ENCODE measurements at regions not wholly inside any gene's neighbourhood (a gene's known extent, or its start where the extent isn't known, plus 50 kb on each side); places are given as distances from the start of the nearest gene placed in this dataset.

GRCh38 chr17:79338152-79338551 is 263.5 kb downstream of the ENGASE start:
- no peak for DNase-seq

GRCh38 chr17:79337053-79337452 is 262.4 kb downstream of the ENGASE start:
- DNase-seq, result no peak

- DNase-seq, result no peak
Observed at GRCh38 chr17:79335456-79335855, 260.8 kb downstream of the ENGASE start.

GRCh38 chr17:79332011-79332554 is 257.5 kb downstream of the ENGASE start:
- no peak for DNase-seq

- no peak for DNase-seq
Observed at GRCh38 chr17:79331492-79331891, 256.9 kb downstream of the ENGASE start.

GRCh38 chr17:79330696-79331095 is 256.1 kb downstream of the ENGASE start:
- DNase-seq, result no peak

GRCh38 chr17:79330229-79330628 is 255.6 kb downstream of the ENGASE start:
- no peak for DNase-seq

GRCh38 chr17:79326814-79327213 is 252.2 kb downstream of the ENGASE start:
- no peak for DNase-seq

GRCh38 chr17:79325709-79326430 is 251.2 kb downstream of the ENGASE start:
- DNase-seq, result no peak

- DNase-seq, result no peak
Observed at GRCh38 chr17:79324194-79324593, 249.6 kb downstream of the ENGASE start.

- DNase-seq, result no peak
Observed at GRCh38 chr17:79323566-79323965, 248.9 kb downstream of the ENGASE start.

GRCh38 chr17:79322211-79323123 is 247.8 kb downstream of the ENGASE start:
- DNase-seq, result no peak

GRCh38 chr17:79320331-79320730 is 245.7 kb downstream of the ENGASE start:
- DNase-seq, result no peak

GRCh38 chr17:79317916-79318315 is 243.3 kb downstream of the ENGASE start:
- no peak for DNase-seq

GRCh38 chr17:79316805-79317204 is 242.2 kb downstream of the ENGASE start:
- no peak for DNase-seq

GRCh38 chr17:79315358-79316105 is 240.9 kb downstream of the ENGASE start:
- DNase-seq, result no peak

GRCh38 chr17:79314617-79315357 is 240.2 kb downstream of the ENGASE start:
- no peak for DNase-seq

GRCh38 chr17:79311373-79311772 is 236.7 kb downstream of the ENGASE start:
- no peak for DNase-seq

- no peak for DNase-seq
Observed at GRCh38 chr17:79306424-79307318, 232.0 kb downstream of the ENGASE start.

- DNase-seq, result no peak
Observed at GRCh38 chr17:79305768-79306423, 231.3 kb downstream of the ENGASE start.

GRCh38 chr17:79305376-79305767 is 230.7 kb downstream of the ENGASE start:
- no peak for DNase-seq
